HG03064 (cell line): ENCODE measurements at regions not wholly inside any gene's neighbourhood (a gene's known extent, or its start where the extent isn't known, plus 50 kb on each side); places are given as distances from the start of the nearest gene placed in this dataset.
A peak's percentile ranks its signal among the peaks of the same experiment; 100 is the strongest.
"Not testable (repeated sequence)": the region's sequence is repeated elsewhere in the genome, so short reads cannot be mapped to it uniquely, and the experiment has no call there.

Source experiments
- ATAC-seq: cut with Tn5 transposase; IDR thresholded peaks from one replicate; pipeline ENCODE4 v1.9.1; 2021; ENCODE audit warnings: low read depth; ENCODE audit not compliant: unreplicated experiment

DNA sequence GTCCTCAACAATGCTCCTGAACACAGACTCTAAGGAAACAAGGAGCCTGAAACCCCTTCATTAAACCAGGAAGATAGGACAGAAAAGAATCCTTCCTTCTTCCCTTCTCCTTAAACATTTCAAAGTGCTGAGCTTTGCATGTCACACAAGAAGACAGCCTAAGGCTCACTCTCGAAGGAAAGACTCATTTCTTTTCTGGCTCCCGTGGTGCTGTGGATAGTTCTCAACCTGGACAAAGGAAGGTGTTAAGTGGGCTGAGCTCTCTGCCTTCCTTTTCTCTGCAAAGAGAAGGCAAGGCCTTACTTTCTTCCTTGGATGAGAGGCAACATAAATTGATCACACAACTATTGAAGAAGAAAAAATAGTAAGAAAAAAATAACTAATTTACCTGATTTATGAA, 452.4 kb upstream of the DDI1 start:
- ATAC-seq = no peak

DNA sequence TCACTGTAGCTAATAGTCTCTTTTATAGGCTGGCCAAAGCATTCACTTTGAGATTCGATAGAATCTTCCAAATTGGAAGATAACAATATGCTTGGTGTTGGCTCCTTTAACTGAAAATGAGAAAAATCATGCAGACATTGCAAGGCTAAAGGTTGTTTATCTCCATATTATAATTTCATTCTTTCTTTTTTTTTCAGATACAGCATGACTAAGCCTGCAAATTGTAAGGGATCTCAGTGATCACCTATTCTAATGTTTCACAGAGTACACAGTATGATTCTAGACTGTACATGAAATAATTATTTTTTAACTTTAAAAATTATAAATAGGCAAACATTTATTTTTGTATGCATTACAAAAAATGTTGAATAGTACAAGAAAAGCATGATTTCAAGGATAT, 451.7 kb upstream of the DDI1 start:
- no peak for ATAC-seq

DNA sequence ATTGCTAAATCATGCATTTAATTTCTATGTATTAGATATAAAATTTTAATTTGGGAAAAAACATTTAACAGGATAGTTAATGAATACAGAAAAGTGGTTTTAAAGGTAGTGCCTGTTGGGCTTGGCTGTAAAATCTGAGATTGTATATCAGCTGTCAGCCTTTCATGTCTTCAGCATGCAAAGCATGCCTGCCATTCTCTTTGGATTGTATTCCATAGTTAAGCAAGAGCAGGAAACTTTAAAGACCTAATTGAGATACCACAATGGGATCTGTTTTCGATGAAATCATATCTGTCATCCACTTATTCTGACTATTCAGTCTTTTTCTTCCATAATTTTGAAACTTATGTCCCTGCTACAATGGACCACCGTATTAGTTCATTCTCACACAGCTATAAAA, 451.0 kb upstream of the DDI1 start:
- no peak for ATAC-seq

DNA sequence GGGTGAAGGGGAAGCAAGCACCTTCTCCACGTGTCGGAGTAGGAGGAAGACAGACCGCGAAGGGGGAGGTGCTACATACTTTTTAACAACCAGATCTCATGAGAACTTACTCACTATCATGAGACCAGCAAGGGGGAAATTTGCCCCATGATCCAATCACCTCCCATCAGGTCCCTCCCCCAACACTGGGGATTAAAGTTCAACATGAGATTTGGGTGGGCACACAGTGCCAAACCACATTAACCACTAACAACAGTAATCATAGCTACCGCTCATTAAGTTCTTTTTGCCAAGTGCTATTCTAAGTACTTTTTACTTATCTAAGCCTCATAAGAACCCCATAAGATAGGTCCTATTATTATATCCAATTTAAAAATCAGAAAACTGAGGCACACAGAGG, 450.5 kb upstream of the DDI1 start:
- ATAC-seq = no peak

DNA sequence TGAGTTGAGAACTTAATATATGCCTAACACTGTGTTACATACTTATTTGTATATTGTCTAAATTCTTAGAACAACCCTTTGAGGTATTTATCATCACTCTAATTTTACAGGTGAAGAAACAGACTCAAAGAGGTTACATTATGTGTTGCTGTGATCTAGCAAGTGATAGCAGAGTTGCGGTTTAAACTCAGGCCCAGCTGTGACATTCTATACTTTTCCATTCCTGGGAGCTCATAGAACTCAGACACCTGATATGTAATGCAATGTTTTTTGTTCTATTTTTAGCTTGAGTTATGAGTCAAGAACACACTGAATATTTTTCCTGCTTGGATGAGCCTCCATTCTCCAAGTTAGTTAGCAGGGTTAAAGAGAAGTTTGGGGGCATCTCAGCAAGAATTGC, 449.7 kb upstream of the DDI1 start:
- no peak for ATAC-seq

DNA sequence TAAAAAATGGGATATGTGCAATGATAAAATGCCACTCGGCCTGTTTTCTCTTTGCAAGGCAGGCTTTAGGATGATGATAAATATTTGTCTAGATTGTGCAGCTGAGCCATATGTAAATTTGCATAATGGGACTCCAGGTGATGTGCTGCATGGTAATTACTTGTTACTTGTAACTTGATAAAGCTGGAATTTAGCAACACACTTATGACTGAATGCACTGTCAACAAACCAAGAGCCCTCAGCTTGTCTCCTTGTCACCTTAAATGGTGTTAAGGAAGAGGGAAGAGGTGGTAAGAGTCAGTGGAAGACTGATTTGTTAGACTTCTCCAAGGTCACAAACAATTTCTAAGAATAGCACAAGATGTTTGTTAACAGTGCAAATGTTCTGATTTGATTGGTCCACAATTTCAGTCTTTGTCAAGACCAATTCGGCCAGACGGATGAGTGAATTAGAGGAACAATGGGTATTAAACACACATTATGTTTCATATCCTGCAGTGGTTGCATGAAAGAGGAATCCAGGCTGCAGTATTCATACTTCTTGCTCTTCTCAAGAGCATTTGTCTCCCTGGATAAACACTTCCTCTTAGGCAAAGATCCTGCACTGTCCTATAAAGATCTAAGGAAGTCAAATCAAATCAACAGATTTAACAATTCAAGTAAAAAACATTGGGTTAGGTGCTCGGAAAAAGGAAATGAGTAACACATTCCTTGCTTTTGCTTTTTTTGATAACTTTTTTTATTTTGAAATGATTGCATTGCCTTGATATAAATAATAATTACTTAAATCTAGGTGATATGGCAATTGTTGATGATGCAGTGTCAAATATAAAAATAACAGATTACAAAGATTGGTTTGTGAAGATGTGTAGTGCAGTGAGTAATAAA, 448.3 kb upstream of the DDI1 start:
- no peak for ATAC-seq

DNA sequence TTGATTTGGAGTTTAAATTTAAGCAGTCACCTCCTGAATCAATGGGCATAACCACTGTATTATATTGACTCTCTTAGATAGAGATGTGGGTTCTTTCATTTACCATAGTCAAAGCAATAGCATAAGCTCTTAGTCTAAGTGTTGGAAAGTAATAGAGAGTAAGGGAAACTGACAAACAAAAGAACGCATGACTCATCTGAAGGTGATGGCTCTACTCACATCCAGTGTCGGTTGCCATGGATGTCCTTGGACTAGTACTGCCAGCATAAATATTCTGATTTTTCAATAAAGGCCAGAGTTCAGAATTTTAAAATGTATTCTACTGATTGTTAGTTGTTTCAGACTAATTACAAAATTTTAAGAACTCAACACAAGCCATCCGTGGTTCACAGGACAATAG, 444.9 kb upstream of the DDI1 start:
- no peak for ATAC-seq

DNA sequence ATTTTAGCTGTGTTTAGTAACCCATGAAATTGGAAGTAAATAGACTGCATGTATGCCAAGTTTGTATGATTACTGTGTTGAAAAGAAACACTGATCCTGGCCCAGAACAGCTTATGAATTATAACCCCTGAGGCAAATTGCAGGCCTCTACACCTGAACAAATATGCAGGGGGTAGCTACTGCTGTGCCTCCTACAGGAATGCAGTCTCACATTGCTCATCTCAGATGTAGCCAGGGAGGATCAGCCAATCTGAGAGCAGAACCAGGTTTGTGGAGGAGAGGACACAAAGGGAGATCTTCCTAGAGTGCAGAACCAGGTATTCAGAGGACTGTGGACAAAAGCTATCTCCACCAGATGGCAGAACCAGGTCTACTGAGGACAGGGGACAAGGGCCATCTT, 442.2 kb upstream of the DDI1 start:
- no peak for ATAC-seq

DNA sequence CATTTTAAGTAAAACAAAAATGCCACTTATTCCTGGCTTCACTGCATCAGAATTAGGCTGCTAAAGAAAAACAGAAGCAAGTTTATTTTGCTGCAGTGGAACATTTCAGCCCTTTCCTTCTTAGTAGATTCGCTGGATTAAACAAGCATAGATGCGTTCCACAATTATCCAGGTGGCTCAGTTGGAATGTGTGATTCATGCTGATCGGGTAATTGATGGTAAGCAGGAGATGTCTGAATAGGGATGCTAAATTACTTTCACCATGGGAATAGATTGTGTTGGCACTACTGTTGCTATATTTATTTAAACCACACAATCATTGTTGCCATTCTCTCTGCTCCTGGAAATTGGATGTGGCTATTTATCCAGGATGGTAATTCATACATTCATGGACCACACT, 440.1 kb upstream of the DDI1 start:
- no peak for ATAC-seq

DNA sequence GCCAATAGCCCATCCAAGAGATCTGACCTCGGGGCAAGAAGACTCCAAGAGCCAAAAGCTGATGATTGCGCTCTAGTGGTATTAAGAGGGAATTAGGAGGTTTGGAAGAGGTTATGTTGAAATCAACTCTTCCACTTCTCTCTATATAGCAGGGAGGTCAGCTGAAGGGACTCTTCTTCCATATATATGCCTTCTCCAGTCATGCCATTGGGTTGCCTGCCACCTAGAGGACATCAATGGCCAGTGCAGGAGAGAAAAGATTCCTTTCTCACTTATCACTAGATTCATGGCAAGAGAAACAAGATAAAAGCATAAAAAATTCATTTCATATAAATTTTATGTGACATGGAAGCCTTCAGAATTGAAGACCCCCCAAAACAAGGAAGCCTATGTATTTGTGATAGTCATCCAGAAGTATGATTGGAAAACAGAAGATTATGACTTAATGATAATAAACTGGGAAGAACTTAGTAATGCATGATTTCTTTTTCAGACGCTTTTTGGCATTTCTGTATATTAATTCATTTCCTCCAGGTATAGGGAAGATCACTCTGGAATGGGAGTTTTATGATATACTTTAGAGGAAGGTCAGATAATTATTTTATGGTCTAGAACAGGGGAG, 435.1 kb upstream of the DDI1 start:
- peak; percentile 85 for ATAC-seq

DNA sequence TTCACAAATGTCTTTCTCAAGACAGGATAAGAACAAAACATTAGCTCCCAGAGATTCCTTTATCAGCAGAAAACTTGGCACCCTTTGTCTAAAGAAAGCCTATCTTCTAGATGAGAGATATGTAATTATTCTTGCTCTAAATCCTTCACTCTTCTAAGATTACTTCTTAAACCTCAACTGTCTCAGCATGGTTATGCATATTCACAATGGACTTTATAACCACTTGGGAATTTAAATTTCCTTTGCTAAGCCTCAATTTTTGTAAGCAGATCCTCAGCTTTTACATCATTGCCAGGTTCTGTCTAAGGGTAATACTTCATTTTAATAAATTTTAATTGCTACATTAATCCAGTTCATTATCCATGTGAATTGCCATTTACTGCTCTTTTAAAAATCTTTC, 433.6 kb upstream of the DDI1 start:
- ATAC-seq = no peak

DNA sequence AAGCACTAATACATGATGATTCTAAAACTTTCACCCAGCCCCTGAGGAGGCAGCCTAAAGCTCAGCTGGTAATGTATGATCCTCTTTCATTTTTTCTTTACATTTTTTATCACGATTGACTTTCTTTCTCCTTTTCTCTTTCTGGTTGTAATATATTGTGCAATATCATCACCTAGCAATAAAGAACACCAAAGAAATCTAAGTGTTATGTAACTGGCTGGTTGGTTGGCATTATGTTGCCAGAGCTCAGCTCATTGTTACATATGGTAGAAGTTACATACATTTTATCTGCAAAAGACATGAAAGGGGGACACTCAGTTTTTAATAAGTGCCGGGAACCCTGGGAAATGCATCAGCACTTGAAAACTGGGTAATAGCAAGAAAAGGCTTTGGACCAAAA, 432.1 kb upstream of the DDI1 start:
- ATAC-seq = no peak

DNA sequence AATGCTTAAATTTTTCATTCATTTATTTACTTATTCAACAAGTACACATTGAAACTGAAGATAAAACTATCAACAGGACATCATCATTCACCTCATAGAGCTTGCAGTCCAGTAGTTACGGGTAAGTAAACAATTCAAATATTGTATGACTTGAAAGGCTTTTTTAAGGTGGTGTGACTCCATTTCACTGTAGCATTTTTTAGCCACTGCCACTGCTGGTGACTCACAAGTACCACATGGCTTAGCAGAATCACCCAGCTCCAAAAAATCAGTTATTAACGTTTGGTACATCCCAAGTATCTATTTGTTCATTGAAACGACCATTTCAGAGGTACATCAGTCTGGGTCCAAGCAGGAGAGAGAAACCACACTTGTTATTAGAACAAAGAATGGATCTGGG, 427.9 kb upstream of the DDI1 start:
- ATAC-seq = no peak

DNA sequence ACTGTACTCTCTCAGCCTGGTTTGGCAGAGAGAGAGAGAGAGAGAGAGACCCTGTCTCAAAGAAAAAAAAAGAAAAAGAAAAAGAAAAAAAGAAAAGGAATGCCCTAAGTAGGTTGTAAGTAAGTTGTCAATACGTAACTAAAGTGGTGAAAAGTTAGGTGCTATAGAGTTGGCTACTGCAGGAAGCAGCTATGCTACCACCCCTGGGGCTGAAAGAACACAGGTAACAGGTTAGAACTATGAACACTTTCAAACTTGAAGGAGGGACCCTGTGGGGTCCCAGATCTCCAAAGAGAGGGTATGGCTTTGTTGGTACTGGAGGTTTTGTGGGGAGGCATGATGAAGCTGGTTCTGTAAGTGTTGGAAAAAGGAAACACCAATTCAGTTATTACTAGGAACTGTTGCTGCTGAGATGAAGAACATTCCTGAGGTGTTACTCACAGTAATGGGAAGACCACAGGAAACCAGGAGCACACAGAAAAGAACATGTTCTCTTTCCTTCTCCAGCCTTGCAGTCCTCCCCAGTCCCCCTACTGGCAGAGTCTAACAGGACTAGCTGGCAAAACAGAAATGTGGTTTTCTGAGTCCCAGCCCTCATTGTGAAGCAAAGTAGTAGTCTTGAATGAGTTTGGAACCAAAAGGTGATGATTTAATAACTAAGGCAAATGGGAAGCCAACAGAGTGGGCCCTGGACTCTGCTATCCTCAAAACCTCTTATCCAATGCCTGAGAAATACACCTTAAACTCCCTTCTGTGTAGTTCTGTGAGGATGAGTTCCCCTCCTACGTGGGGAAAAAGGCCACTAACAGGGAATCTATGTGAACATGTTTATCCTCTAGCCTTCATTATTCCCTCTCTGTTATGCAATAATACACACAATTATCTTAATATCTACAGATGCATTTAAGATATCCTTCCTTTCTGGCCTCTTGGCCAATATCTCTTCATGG, 427.0 kb upstream of the DDI1 start:
- no peak for ATAC-seq

DNA sequence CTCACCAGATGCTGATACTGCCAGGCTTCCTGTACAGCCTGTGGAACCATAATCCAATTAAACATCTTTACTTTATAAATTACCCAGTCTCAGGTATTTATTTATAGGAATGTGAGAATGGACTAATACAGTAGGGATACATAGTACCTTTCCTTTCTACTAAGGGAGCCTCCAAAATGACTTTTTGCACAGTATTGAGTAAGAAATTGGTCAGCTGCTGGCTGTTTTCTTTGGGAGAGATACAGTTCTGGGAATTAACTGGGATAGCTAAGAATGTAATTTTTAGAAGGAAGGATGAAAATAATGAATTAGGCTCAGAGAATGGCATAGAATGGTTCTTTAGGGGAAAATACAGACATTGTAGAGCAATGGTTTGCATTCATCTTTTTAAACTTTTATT, 426.0 kb upstream of the DDI1 start:
- no peak for ATAC-seq

DNA sequence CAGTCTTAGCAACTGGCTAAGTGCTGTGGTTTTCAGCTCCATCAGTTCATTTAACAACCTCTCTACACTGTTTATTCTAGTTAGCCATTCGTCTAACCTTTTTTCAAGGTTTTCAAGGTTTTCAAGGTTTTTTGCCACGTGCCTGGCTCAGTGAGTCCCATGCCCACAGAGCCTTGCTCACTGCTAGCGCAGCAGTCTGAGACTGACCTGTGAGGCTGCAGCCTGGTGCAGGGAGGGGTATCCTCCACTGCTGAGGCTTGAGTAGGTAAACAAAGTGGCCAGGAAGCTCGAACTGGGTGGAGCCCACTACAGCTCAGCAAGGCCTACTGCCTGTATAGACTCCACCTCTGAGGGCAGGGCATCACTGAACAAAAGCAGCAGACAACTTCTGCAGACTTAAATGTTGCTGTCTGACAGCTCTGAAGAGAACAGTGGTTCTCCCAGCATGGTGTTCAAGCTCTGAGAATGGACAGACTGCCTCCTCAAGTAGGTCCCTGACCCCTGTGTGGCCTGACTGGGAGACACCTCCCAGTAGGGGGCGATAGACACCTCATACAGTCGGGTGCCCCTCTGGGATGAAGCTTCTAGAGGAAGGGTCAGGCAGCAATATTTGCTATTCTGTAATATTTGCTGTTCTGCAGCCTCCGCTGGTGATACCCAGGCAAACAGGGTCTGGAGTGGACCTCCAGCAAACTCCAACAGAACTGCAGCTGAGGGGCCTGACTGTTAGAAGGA, 424.7 kb upstream of the DDI1 start:
- not testable (repeated sequence) for ATAC-seq

DNA sequence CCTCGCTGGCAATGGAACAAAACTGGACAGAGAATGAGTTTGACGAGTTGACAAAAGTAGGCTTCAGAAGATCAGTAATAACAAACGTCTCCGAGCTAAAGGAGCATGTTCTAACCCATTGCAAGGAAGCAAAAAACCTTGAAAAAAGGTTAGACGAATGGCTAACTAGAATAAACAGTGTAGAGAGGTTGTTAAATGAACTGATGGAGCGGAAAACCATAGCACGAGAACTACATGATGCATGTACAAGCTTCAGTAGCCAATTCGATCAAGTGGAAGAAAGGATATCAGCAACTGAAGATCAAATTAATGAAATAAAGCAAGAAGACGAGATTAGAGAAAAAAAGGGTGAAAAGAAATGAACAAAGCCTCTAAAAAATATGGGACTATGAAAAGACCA, 424.0 kb upstream of the DDI1 start:
- ATAC-seq = not testable (repeated sequence)

DNA sequence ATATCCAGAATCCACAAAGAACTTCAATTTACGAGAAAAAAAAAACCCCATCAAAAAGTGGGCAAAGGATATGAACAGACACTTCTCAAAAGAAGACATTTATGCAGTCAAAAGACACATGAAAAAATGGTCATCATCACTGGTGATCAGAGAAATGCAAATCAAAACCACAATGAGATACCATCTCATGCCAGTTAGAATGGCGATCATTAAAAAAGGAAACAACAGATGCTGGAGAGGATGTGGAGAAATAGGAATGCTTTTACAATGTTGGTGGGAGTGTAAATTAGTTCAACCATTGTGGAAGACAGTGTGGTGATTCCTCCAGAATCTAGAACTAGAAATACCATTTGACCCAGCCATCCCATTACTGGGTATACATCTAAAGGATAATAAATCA, 419.9 kb upstream of the DDI1 start:
- not testable (repeated sequence) for ATAC-seq

DNA sequence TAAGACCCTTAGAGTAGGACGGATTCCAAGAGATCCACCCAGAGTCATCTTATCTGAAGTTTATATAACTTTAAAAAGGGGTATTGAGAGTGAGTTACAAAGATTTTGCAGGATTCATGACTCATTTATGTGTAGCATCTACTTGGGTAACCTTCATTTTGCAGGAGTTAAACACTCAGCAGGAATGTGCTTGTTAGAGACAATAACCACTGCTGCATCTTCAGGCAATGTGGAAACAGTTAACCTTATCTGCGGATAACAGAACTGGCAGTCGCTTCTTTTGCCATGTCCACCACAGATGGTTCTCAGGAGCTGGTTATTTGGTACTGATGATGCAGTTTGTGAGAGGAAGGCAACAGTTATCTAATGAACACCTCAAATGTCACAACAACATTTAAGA, 417.9 kb upstream of the DDI1 start:
- ATAC-seq = no peak

DNA sequence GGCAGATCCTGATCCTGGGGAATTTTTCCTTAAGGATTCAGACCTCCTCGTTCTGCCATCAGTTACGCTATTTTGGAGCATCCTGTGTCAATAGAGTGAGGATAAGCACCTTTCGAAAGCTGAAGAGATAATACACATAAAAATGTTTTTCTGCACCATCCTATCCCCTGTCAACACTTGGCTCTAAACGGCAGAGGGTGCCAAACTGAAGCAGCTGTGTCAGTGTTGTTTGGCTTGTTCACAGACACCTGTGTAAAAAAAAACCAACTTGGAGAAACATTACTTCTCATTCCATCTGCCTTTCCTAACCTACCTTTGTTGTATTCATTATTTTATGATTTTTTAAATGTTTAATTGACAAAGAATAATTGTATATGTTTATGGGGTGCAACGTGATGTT, 417.0 kb upstream of the DDI1 start:
- ATAC-seq = no peak

DNA sequence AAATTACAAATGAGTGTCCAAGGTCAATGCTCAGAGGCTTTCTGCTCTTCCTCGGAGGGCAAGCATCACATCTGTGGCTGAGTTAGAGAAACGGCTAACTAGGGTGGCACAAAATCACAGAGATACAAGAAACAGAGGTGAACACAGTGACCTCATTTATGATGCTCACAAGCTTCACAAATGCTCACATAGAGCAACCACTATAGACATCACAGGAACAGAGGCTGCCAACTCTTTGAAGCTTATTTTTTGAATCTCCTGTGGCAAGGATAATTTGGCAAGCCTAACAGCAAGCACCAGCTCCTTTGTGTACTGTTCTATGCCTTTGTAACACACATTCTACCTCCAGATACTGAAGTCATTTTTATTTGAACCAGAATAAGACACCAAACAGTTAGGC, 416.5 kb upstream of the DDI1 start:
- no peak for ATAC-seq
